HepG2 (cell line): ENCODE measurements at regions not wholly inside any gene's neighbourhood (a gene's known extent, or its start where the extent isn't known, plus 50 kb on each side); places are given as distances from the start of the nearest gene placed in this dataset.

Experiments used
- ATAC-seq: fragments of 200-7000 bp; cut with Tn5 transposase; 3 replicates; pipeline ENCODE4 v1.9.1; 2020; ENCODE audit warnings: mild to moderate bottlenecking, moderate library complexity
- BruUV-seq: library from RNA; stranded (reverse); fragments of 400-500 nt; replicated peaks from 2 replicates; lab custom pipeline; 2021; lab: Mats Ljungman, UMichigan
- CTCF ChIA-PET: fragments of 300-600 bp; formaldehyde crosslinking; extraction: SDS; loops from one replicate; lab custom pipeline; 2021; ENCODE audit warnings: low total read pairs, inconsistent platforms, low intra/inter-chr PET ratio; lab: Yijun Ruan, JAX
- POLR2A ChIA-PET: fragments of 350-600 bp; sonication (Branson Sonifier 250); formaldehyde crosslinking; loops from one replicate; lab custom pipeline; 2020; ENCODE audit warnings: antibody characterized with exemption, inconsistent platforms; lab: Yijun Ruan, JAX
- DNase-seq: peaks from one replicate; pipeline ENCODE4 v3.0.0-alpha.2; 2015; ENCODE audit warnings: low spot score
- FAIRE-seq: peaks from 3 replicates; lab custom pipeline; 2011; peaks lifted over from hg19 to GRCh38; lab: Jason Lieb, UNC
- H2AFZ ChIP-seq: one replicate; pipeline ENCODE4 v1.6.1; 2011; ENCODE audit warnings: low read length, inconsistent platforms
- H3K27ac ChIP-seq: fragments of 300-600 bp; 3 replicates; pipeline ENCODE4 v1.8.0; 2011; ENCODE audit warnings: mixed run types, mild to moderate bottlenecking, mixed read lengths, low read length, inconsistent platforms; ENCODE audit not compliant: insufficient read depth; ENCODE audit errors: extremely low read length
- H3K27me3 ChIP-seq, 2 experiments: fragments of 200-600 bp in 1 of 2; 2 replicates in 1 of 2; 3 replicates in 1 of 2; pipeline versions ENCODE4 v1.6.0 to v1.8.0; 2011; ENCODE audit warnings: low read length in 2 of 2, mild to moderate bottlenecking in 2 of 2, moderate library complexity in 2 of 2, inconsistent platforms in 1 of 2; ENCODE audit not compliant: insufficient read depth in 2 of 2, control insufficient read depth in 1 of 2
- H3K36me3 ChIP-seq, 2 experiments: fragments of 200-600 bp in 1 of 2; replicated peaks in 1 of 2; 2 replicates in 1 of 2; 3 replicates in 1 of 2; pipeline versions ENCODE4 v1.5.1 to v1.8.0; 2011; ENCODE audit warnings: low read length in 2 of 2, inconsistent platforms in 1 of 2; ENCODE audit not compliant: insufficient read depth in 2 of 2, control insufficient read depth in 1 of 2
- H3K4me1 ChIP-seq: 2 replicates; pipeline ENCODE4 v1.5.1; 2012; ENCODE audit warnings: low read length, inconsistent platforms; ENCODE audit not compliant: insufficient read depth
- H3K4me2 ChIP-seq: 2 replicates; pipeline ENCODE4 v1.6.0; 2011; ENCODE audit warnings: low read depth, low read length, inconsistent platforms
- H3K4me3 ChIP-seq, 3 experiments: fragments of 200-600 bp in 1 of 3; sonication (generic), shearing (Covaris generic) in 1 of 3; replicated peaks in 1 of 3; 2 replicates each; pipeline ENCODE4 v1.5.1; 2011 to 2016; ENCODE audit warnings: low read length in 3 of 3, inconsistent platforms in 2 of 3, low read depth in 2 of 3, mild to moderate bottlenecking in 2 of 3, control low read depth in 1 of 3, mixed read lengths in 1 of 3; ENCODE audit not compliant: insufficient read depth in 1 of 3
- H3K79me2 ChIP-seq: one replicate; pipeline ENCODE4 v1.6.1; 2011; ENCODE audit warnings: low read length, inconsistent platforms; ENCODE audit not compliant: insufficient read depth
- H3K9ac ChIP-seq: 2 replicates; pipeline ENCODE4 v1.6.0; 2011; ENCODE audit warnings: mild to moderate bottlenecking, low read depth, low read length, inconsistent platforms; ENCODE audit not compliant: insufficient read depth
- H3K9me3 ChIP-seq: 2 replicates; pipeline ENCODE4 v1.5.1; 2012; ENCODE audit warnings: mild to moderate bottlenecking, low read length
- H4K20me1 ChIP-seq: 2 replicates; pipeline ENCODE4 v1.6.0; 2011; ENCODE audit warnings: inconsistent platforms, mild to moderate bottlenecking, low read length, moderate library complexity; ENCODE audit not compliant: insufficient read depth
- AGO2 ChIP-seq: fragments of 200-400 bp; formaldehyde crosslinking; optimal IDR thresholded peaks from 2 replicates; pipeline ENCODE3; 2017; ENCODE audit warnings: mild to moderate bottlenecking, low read depth, low read length, moderate library complexity
- CBX1 ChIP-seq: IDR thresholded peaks from one replicate; pipeline ENCODE4 v1.6.1; 2016; ENCODE audit warnings: antibody characterized with exemption, low read depth
- FOXA3 ChIP-seq: IDR thresholded peaks from 2 replicates; pipeline ENCODE4 v1.6.1; 2016; ENCODE audit warnings: missing genetic modification reagents, missing compliant biosample characterization
- HDAC1 ChIP-seq: sonication (generic); formaldehyde crosslinking; IDR thresholded peaks from 2 replicates; pipeline ENCODE4 v1.5.1; 2020; ENCODE audit warnings: mild to moderate bottlenecking, missing genetic modification reagents
- IKZF5 ChIP-seq: IDR thresholded peaks from 2 replicates; pipeline ENCODE4 v1.6.1; 2018; ENCODE audit warnings: missing genetic modification reagents, mild to moderate bottlenecking, missing compliant biosample characterization
- JDP2 ChIP-seq: sonication (generic); formaldehyde crosslinking; IDR thresholded peaks from 2 replicates; pipeline ENCODE4 v1.8.1; 2022; ENCODE audit warnings: missing genetic modification reagents, borderline replicate concordance
- MAFK ChIP-seq, 2 experiments: IDR thresholded peaks in 1 of 2; conservative IDR thresholded peaks in 1 of 2; 2 replicates each; pipeline ENCODE4 v1.6.1; 2011; ENCODE audit warnings: improper control_type of control experiment in 2 of 2, low read length in 2 of 2
- MED1 ChIP-seq: sonication (generic); formaldehyde crosslinking; IDR thresholded peaks from 2 replicates; pipeline ENCODE4 v1.4.0; 2020; ENCODE audit warnings: missing genetic modification reagents
- NFIC ChIP-seq: IDR thresholded peaks from 2 replicates; pipeline ENCODE4 v1.6.1; 2012; ENCODE audit warnings: mild to moderate bottlenecking, low read length, inconsistent platforms
- NFKB2 ChIP-seq: sonication (generic); formaldehyde crosslinking; IDR thresholded peaks from 2 replicates; pipeline ENCODE4 v1.4.0; 2020; ENCODE audit warnings: missing genetic modification reagents, borderline replicate concordance
- NFYB ChIP-seq: sonication (generic); formaldehyde crosslinking; IDR thresholded peaks from 2 replicates; pipeline ENCODE4 v1.4.0; 2020; ENCODE audit warnings: missing genetic modification reagents
- SAFB2 ChIP-seq: sonication (generic); formaldehyde crosslinking; IDR thresholded peaks from 2 replicates; pipeline ENCODE4 v1.5.1; 2020; ENCODE audit warnings: missing genetic modification reagents, low read depth, mild to moderate bottlenecking, borderline replicate concordance
- SP5 ChIP-seq: IDR thresholded peaks from 2 replicates; pipeline ENCODE4 v1.6.1; 2016; ENCODE audit warnings: low read depth, borderline replicate concordance
- ZNF160 ChIP-seq: sonication (generic); formaldehyde crosslinking; IDR thresholded peaks from 2 replicates; pipeline ENCODE4 v1.8.0; 2022; ENCODE audit warnings: mild to moderate bottlenecking, inconsistent platforms, missing genetic modification reagents
- ZNF17 ChIP-seq: sonication (generic); formaldehyde crosslinking; IDR thresholded peaks from 2 replicates; pipeline ENCODE4 v1.5.0; 2020; ENCODE audit warnings: mild to moderate bottlenecking, missing genetic modification reagents
- ZNF281 ChIP-seq: sonication (generic); formaldehyde crosslinking; IDR thresholded peaks from 2 replicates; pipeline ENCODE4 v1.4.0; 2020; ENCODE audit warnings: missing genetic modification reagents, borderline replicate concordance
- ZNF562 ChIP-seq: sonication (generic); formaldehyde crosslinking; IDR thresholded peaks from 2 replicates; pipeline ENCODE4 v1.8.0; 2022; ENCODE audit warnings: missing genetic modification reagents, borderline replicate concordance
- ZSCAN30 ChIP-seq: sonication (generic); formaldehyde crosslinking; IDR thresholded peaks from 2 replicates; pipeline ENCODE4 v1.5.0; 2020; ENCODE audit warnings: mild to moderate bottlenecking, missing genetic modification reagents
- WGBS: methylation state at CpG from one replicate; pipeline ENCODE4 v1.1.6; 2017; ENCODE audit warnings: low lambda C conversion rate; 5-methylcytosine and 5-hydroxymethylcytosine counted together
- in situ Hi-C: cut with HindIII; loops from 2 replicates; pipeline ENCODE4 v1.10.0; 2017; ENCODE audit warnings: low pct_unique_long_range_greater_than_20kb; ENCODE audit not compliant: extremely low pct_ligation_motif_present
- intact Hi-C: fragments of 100-400 bp; cut with micrococcal nuclease; formaldehyde crosslinking; loops from one replicate; pipeline ENCODE4 v1.10.0; 2022; ENCODE audit not compliant: unreplicated experiment

GRCh38 chr6:111983193-111983592 is 70.7 kb upstream of the CCN6 start:
- no peak for FAIRE-seq
- TF ChIP-seq NFIC (no peak), NFYB (CRISPR knock-in tag) (no peak), ZSCAN30 (CRISPR knock-in tag) (no peak), SAFB2 (CRISPR knock-in tag) (no peak), MAFK (conservative IDR thresholded peaks at IDR 0.05 in 1 of 2, IDR thresholded peaks at IDR 0.05 in 1 of 2; ENCODE audit: low read length in 2 of 2) (no peak), SP5 (no peak), NFKB2 (CRISPR knock-in tag) (no peak), IKZF5 (CRISPR knock-in tag) (no peak), ZNF562 (no peak), ZNF17 (CRISPR knock-in tag) (no peak), CBX1 (no peak), ZNF160 (no peak), FOXA3 (CRISPR knock-in tag) (no peak), AGO2 (no peak), HDAC1 (no peak), JDP2 (CRISPR knock-in tag) (no peak), ZNF281 (CRISPR knock-in tag) (no peak), MED1 (CRISPR knock-in tag) (no peak)
- H4K20me1 ChIP-seq = no peaks in the 10 kb centered on the region
- no peaks in the 10 kb centered on the region for H3K4me1 ChIP-seq
- no TSS peak for BruUV-seq
- intact Hi-C loops (no loop called here), in situ Hi-C loops (no loop called here)
- CTCF ChIA-PET = no interaction called here
- H3K9ac ChIP-seq = no peak overlapping the region
- H3K79me2 ChIP-seq = no peaks in the 10 kb centered on the region
- DNase-seq = no peak
- WGBS = 46% methylated on average over 3 of the region's 3 CpGs
- H3K9me3 ChIP-seq = no peaks in the 10 kb centered on the region
- no peak overlapping the region for H3K27ac ChIP-seq
- H3K36me3 ChIP-seq = no peaks in the 10 kb centered on the region
- POLR2A ChIA-PET = no interaction called here
- H3K27me3 ChIP-seq = no peaks in the 10 kb centered on the region
- ATAC-seq = no peak
- H3K4me2 ChIP-seq = no peak overlapping the region
- no peak overlapping the region for H3K4me3 ChIP-seq
- H2AFZ ChIP-seq = no peak overlapping the region
